Panc1 (cell line): ENCODE measurements at regions not wholly inside any gene's neighbourhood (a gene's known extent, or its start where the extent isn't known, plus 50 kb on each side); places are given as distances from the start of the nearest gene placed in this dataset.

Experiments
- ATAC-seq: fragments of 200-7000 bp; cut with Tn5 transposase; 2 replicates; pipeline ENCODE4 v1.9.1; 2020; ENCODE audit warnings: mild to moderate bottlenecking, moderate library complexity
- BruUV-seq: library from RNA; stranded (reverse); fragments of 400-500 nt; replicated peaks from 2 replicates; lab custom pipeline; 2021; lab: Mats Ljungman, UMichigan
- CTCF ChIA-PET: fragments of 300-600 bp; sonication (Branson Sonifier 250); formaldehyde crosslinking; loops from one replicate; lab custom pipeline; 2022; ENCODE audit warnings: antibody characterized with exemption; lab: Charles Lee
- POLR2A ChIA-PET: fragments of 300-600 bp; sonication (Branson Sonifier 250); formaldehyde crosslinking; loops from one replicate; lab custom pipeline; 2022; ENCODE audit warnings: antibody characterized with exemption; lab: Charles Lee
- DNase-seq: peaks from one replicate; pipeline ENCODE4 v3.0.0-alpha.2; 2010; ENCODE audit warnings: low read depth, low spot score
- H3K27ac ChIP-seq: 2 replicates; pipeline ENCODE4 v1.5.1; 2011; ENCODE audit warnings: mild to moderate bottlenecking, low read length, inconsistent platforms
- H3K27me3 ChIP-seq: fragments of 200-500 bp; sonication (Bioruptor generic); 2 replicates; pipeline ENCODE4 v1.6.0; 2014; ENCODE audit warnings: low read length, inconsistent platforms; ENCODE audit not compliant: control insufficient read depth, insufficient read depth
- H3K36me3 ChIP-seq: fragments of 200-500 bp; sonication (Bioruptor generic); 2 replicates; pipeline ENCODE4 v1.5.1; 2014; ENCODE audit warnings: inconsistent platforms, mild to moderate bottlenecking, low read length, moderate library complexity; ENCODE audit not compliant: control insufficient read depth, insufficient read depth
- H3K4me1 ChIP-seq: 2 replicates; pipeline ENCODE4 v1.5.1; 2011; ENCODE audit warnings: inconsistent platforms, mild to moderate bottlenecking, low read length, moderate library complexity; ENCODE audit not compliant: control insufficient read depth, insufficient read depth
- H3K4me3 ChIP-seq, 2 experiments: 2 replicates each; pipeline ENCODE4 v1.5.1; 2011 to 2012; ENCODE audit warnings: low read depth in 2 of 2, low read length in 2 of 2, mild to moderate bottlenecking in 2 of 2, inconsistent platforms in 1 of 2, moderate library complexity in 1 of 2
- H3K9me3 ChIP-seq: fragments of 200-500 bp; sonication (Bioruptor generic); 2 replicates; pipeline ENCODE4 v1.5.1; 2014; ENCODE audit warnings: low read depth, mild to moderate bottlenecking, inconsistent platforms, low read length, moderate library complexity; ENCODE audit not compliant: control insufficient read depth, insufficient read depth
- POLR2AphosphoS5 ChIP-seq: IDR thresholded peaks from 2 replicates; pipeline ENCODE4 v1.6.1; 2012; ENCODE audit warnings: mild to moderate bottlenecking, low read depth, low read length, moderate library complexity
- SIN3A ChIP-seq: IDR thresholded peaks from 2 replicates; pipeline ENCODE4 v1.6.1; 2012; ENCODE audit warnings: low read depth, mild to moderate bottlenecking, low read length, moderate library complexity, borderline replicate concordance; ENCODE audit not compliant: insufficient read depth
- TCF7L2 ChIP-seq: IDR thresholded peaks from 2 replicates; pipeline ENCODE4 v1.6.1; 2011; ENCODE audit warnings: mild to moderate bottlenecking, low read depth, low read length, inconsistent platforms
- in situ Hi-C: cut with HindIII; loops from 2 replicates; pipeline ENCODE4 v1.10.0; 2016; ENCODE audit warnings: low sequenced_read_pairs, low pct_unique_long_range_greater_than_20kb
- intact Hi-C: fragments of 100-400 bp; cut with micrococcal nuclease; formaldehyde crosslinking; loops from one replicate; pipeline ENCODE4 v1.10.0; 2022; ENCODE audit not compliant: unreplicated experiment
- TF ChIP-seq, protein P1 (sequence below), 2 experiments: IDR thresholded peaks; 2 replicates each; pipeline ENCODE4 v1.6.1; 2011 to 2012; ENCODE audit warnings: low read depth in 2 of 2, control low read depth in 1 of 2, low read length in 1 of 2, mild to moderate bottlenecking in 1 of 2, moderate library complexity in 1 of 2; ENCODE audit not compliant: insufficient read depth in 1 of 2
- TF ChIP-seq, protein P2 (sequence below): fragments of 450-650 bp; IDR thresholded peaks from 2 replicates; pipeline ENCODE4 v1.5.1; 2017; ENCODE audit warnings: mild to moderate bottlenecking

DNA sequence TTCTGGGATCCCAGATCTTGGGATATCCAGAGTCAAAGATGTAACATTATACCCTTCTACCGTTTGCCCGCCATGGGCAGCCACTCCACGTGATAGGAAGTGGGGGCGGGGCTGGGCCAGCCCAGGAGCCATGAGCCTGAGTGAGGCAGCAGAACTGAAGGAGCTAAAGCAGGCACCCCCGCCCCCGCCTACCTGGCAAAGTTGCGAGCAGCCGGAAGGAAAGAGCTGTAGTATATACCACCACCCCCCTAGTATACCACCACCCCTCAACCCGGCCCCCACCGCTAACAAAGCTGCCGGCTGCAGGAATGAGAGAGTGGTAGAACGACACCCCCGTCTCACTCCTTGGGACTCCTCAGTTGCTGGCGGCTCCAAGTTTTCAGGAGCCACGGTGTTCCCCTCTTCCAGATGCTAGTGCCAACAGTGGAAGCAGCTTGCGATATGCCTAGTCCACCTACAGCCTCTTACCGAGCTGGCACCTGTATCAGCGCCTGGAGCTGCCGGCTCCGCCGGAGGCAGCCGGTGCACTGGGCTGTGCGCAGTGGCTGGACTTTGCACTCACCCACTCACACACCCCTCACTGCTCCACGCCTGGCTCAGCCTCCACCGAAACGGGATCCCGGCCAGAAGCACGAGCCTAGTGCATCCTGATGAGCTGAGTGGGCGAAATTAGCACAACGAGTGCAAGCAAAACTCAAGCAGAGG lies 230.7 kb upstream of the PRR20A start:
- DNase-seq = no peak
- ChIA-PET POLR2A (no interaction called here), CTCF (no interaction called here)
- no peak for ATAC-seq
- Histone ChIP-seq H3K27ac (no peak overlapping the region), H3K36me3 (no peaks in the 10 kb centered on the region), H3K9me3 (no peaks in the 10 kb centered on the region), H3K4me3 (no peak overlapping the region), H3K27me3 (no peaks in the 10 kb centered on the region), H3K4me1 (no peaks in the 10 kb centered on the region)
- in situ Hi-C loops (no loop called here), intact Hi-C loops (no loop called here)
- TF ChIP-seq SIN3A = no peak
- no peak for TF ChIP-seq POLR2AphosphoS5
- no peak for TF ChIP-seq TCF7L2
- TF ChIP-seq, protein P1, sequence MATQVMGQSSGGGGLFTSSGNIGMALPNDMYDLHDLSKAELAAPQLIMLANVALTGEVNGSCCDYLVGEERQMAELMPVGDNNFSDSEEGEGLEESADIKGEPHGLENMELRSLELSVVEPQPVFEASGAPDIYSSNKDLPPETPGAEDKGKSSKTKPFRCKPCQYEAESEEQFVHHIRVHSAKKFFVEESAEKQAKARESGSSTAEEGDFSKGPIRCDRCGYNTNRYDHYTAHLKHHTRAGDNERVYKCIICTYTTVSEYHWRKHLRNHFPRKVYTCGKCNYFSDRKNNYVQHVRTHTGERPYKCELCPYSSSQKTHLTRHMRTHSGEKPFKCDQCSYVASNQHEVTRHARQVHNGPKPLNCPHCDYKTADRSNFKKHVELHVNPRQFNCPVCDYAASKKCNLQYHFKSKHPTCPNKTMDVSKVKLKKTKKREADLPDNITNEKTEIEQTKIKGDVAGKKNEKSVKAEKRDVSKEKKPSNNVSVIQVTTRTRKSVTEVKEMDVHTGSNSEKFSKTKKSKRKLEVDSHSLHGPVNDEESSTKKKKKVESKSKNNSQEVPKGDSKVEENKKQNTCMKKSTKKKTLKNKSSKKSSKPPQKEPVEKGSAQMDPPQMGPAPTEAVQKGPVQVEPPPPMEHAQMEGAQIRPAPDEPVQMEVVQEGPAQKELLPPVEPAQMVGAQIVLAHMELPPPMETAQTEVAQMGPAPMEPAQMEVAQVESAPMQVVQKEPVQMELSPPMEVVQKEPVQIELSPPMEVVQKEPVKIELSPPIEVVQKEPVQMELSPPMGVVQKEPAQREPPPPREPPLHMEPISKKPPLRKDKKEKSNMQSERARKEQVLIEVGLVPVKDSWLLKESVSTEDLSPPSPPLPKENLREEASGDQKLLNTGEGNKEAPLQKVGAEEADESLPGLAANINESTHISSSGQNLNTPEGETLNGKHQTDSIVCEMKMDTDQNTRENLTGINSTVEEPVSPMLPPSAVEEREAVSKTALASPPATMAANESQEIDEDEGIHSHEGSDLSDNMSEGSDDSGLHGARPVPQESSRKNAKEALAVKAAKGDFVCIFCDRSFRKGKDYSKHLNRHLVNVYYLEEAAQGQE (IDR thresholded peaks at IDR 0.05; ENCODE audit: insufficient read depth in 1 of 2, low read depth in 2 of 2, low read length in 1 of 2) = no peak
- TF ChIP-seq, protein P2, sequence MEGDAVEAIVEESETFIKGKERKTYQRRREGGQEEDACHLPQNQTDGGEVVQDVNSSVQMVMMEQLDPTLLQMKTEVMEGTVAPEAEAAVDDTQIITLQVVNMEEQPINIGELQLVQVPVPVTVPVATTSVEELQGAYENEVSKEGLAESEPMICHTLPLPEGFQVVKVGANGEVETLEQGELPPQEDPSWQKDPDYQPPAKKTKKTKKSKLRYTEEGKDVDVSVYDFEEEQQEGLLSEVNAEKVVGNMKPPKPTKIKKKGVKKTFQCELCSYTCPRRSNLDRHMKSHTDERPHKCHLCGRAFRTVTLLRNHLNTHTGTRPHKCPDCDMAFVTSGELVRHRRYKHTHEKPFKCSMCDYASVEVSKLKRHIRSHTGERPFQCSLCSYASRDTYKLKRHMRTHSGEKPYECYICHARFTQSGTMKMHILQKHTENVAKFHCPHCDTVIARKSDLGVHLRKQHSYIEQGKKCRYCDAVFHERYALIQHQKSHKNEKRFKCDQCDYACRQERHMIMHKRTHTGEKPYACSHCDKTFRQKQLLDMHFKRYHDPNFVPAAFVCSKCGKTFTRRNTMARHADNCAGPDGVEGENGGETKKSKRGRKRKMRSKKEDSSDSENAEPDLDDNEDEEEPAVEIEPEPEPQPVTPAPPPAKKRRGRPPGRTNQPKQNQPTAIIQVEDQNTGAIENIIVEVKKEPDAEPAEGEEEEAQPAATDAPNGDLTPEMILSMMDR = no peak
- no TSS peak for BruUV-seq

DNA sequence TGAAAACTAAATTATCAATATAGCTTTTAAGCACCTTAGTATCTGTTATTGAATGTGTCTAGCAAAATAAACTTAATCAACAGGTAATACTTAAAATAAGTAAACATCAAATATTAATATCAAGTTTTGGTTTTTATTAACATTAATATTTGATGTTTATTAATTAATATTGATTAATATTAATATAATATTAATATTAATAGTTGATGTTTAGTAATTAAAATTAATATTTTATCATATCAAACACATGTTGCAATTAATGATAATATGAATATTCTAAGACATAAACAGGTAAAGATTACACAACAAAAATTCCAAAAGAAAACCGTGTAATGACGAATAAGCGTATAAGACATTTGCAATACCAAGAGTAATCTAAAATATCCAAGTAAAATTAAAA lies 222.8 kb upstream of the PRR20A start:
- no peaks in the 10 kb centered on the region for H3K4me1 ChIP-seq
- POLR2A ChIA-PET = no interaction called here
- ATAC-seq (no peak), DNase-seq (no peak)
- in situ Hi-C loops = no loop called here
- H3K27ac ChIP-seq = no peak overlapping the region
- intact Hi-C loops = no loop called here
- H3K27me3 ChIP-seq = no peaks in the 10 kb centered on the region
- H3K9me3 ChIP-seq = no peaks in the 10 kb centered on the region
- BruUV-seq = no TSS peak
- TF ChIP-seq, protein P2 = no peak
- TF ChIP-seq POLR2AphosphoS5 (no peak), TCF7L2 (no peak), SIN3A (no peak)
- TF ChIP-seq, protein P1 (IDR thresholded peaks at IDR 0.05; ENCODE audit: insufficient read depth in 1 of 2, low read depth in 2 of 2, low read length in 1 of 2) = no peak
- no peak overlapping the region for H3K4me3 ChIP-seq
- H3K36me3 ChIP-seq = no peaks in the 10 kb centered on the region
- CTCF ChIA-PET = no interaction called here
